ENCODE measurements at regions not wholly inside any gene's neighbourhood (a gene's known extent, or its start where the extent isn't known, plus 50 kb on each side); places are given as distances from the start of the nearest gene placed in this dataset.

- DNase-seq, result no peak
Observed at GRCh38 chr2:43171789-43172188, 54.6 kb downstream of the ZFP36L2 start.

GRCh38 chr2:43170405-43171105 is 55.9 kb downstream of the ZFP36L2 start:
- no peak for DNase-seq

DNA sequence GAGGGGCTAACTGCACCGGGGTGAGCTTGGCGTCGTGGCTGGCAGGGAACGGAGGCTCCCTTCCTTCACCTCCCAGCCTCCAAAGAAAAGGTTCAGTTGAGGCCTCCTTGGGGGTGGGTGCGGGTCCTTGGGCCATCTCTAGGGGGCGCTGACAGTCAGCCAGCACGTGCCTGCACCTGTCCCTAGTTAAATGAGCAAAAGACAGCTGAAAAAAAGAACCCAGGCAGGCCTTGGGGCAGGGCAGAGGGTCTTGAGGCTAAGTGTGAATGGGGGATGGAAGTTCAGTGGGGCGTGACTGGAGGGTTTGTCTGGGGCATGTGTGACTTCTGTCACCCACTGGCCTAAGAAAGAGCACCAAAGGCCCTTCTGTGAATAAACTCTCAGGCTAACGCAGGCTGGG is 56.4 kb downstream of the ZFP36L2 start:
- DNase-seq, result peak; percentile 87

DNA sequence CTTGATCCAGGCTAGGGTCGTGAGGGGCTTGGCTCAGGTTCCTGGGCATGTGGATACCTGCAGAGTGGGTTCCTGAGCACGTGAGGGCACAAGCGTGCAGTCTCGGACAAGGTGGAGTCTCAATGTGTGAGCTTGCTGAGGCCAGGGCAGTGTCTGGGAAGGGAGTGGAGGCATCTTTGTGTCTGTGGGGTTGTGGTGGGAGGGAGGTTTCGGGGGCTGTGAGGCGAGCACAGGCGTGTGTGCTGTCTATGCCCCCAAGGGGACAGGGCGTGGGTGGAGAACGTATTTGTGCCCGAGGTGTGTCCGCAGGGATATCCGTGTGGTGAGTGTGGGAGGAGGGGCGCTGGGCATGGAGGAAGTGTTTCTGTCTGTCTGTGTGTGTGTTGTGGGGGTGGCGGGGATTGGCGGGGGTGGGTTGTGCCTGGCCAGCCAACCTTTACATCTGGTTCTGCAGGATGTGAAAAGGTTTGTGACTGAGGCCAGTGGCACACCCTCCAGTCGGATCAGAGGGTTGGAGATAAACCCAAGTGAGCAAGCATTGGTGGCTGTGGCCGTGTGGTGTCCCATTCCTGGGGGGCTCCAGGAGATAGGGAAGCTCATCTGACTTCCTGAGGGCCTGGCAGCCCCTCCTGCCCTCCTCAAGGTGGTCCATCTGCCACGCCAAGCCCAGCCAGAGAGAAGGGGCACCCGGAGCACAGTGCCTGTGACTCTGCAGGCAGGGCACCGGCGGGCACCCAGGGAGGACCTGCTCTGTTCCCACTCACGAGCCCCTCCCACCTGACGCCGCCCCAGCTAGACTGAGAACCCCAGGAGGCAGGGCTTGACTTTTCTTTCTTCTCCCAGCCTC is 57.1 kb downstream of the ZFP36L2 start:
- no peak for DNase-seq

DNA sequence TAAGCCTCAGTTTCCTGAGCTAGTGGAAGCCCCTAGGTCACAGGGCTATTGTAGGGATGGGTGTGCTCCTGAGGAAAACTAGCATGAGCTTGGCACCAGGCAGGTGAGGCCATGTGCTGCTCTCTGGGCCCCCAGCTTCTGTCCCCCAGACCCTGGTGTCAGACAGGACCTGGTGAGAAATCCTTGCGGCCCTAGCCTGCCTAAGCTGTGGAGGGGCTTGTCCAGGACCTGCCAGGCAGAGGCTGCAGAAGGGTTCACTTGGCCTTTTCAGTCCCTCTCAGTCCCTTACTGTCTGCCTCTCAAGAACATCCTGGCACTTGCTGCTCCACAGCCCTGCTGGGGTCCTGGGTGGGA is 58.4 kb downstream of the ZFP36L2 start:
- no peak for DNase-seq

DNA sequence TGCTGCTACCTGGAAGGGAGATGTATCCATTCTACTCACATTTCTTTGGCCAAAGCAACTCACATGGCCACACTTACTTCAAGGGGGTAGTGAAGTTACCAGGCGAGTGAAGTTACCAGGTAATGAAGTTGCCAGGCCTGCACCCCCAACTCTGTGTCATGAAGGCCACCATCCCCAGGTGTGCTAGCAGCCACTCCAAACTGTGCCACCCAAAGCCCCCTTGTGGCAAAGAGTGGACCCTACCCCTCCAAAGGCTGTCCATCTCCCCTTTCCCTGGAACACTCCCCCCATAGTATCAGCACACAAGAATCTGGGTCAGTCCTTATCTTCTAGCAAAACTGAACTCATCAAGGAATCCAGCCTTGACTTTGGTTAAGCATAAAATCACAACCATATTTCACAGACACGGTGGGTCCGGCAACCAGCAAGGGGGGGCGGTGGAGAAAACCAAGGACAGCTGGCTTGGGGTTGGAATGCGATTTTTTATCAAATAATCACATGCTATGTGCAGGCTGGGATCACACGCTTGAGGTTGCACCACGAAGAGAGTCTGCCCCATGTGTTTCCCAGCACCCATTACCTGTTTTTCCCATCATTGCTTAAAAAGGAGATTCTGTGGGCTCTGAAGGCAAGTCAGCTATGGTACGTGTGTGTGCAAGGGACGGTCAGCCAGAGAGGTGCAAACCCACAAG is 60.9 kb downstream of the ZFP36L2 start:
- DNase-seq, result no peak

- DNase-seq, result no peak
Observed at GRCh38 chr2:43164686-43165085, 61.7 kb downstream of the ZFP36L2 start.

GRCh38 chr2:43163584-43164270 is 62.7 kb downstream of the ZFP36L2 start:
- no peak for DNase-seq

GRCh38 chr2:43162511-43162776 is 64.0 kb downstream of the ZFP36L2 start:
- no peak for DNase-seq

- no peak for DNase-seq
Observed at GRCh38 chr2:43161650-43162510, 64.5 kb downstream of the ZFP36L2 start.

DNA sequence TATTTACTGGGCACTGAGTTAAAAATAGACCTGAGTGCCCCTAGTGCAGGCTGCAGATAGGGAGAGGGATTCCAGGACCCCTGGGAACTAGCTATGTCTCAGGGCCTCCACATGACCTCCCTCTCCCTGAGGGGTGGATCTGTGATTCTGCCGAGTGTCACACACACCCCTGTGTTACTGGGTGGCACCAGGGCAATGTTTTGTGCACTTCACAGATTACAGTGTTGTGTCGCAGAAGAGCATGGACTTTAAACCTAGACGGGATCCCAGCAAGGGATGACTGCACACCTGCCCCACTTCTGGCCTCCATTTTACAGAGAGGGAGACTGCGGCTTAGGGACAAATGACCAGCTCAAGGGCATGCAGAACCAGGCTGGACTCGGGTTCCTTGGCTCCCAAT is 65.6 kb downstream of the ZFP36L2 start:
- DNase-seq, result no peak

DNA sequence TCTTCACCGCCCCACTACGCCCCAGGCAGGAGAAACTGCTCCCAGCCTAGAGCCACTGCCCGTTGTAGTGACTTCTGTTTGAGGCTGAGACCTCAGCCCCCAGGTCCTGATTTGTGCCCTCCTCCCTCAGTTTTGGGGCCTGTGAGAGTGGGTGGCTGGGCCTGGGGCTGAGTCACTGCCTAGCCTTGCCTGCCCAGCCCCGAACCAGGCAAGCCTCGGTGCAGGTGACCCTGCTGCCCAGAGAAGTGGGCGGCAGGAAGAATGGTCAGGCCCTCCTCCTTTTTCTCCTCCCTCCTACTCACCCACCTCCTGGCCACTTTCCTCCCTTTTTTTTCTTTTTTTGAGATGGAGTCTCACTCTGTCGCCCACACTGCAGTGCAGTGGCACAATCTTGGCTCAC is 66.6 kb downstream of the ZFP36L2 start:
- DNase-seq, result no peak

GRCh38 chr2:43158259-43158880 is 68.0 kb downstream of the ZFP36L2 start:
- DNase-seq, result peak; percentile 75

DNA sequence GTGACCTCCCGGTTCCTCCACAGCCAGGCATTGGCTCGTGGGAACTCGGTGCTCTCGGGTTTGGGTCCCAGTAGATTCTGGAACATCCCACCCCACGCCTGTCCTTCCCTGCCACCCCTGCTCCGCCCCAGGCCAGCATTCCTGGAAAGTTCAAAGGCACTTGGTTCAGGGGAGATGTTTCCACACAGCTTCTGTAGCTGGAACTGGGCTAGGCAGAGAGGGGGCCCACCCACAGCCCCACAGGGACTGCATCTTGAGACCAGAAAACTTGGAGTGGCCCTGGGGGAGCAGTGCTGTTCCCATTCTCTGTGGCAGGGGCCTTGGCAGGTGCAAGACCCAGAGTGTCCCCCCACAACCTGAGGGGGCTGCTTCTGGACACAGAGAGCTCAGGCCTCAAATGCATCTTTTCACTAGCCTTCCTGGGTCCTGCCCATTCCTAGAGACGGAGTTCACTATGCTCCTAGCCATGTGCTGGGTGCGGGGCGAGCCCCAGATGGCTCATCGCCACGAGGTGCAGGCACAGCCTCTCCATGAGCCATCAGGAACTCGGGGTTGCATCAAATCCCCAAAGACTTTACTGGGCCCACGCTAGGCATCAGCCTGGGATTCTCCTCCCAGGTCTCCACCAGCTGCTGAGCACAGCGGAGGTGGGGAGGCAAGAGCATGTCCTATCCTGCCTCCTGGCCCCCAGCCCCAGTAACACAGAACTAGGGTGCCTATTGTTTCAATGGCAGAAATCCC is 68.7 kb downstream of the ZFP36L2 start:
- no peak for DNase-seq

DNA sequence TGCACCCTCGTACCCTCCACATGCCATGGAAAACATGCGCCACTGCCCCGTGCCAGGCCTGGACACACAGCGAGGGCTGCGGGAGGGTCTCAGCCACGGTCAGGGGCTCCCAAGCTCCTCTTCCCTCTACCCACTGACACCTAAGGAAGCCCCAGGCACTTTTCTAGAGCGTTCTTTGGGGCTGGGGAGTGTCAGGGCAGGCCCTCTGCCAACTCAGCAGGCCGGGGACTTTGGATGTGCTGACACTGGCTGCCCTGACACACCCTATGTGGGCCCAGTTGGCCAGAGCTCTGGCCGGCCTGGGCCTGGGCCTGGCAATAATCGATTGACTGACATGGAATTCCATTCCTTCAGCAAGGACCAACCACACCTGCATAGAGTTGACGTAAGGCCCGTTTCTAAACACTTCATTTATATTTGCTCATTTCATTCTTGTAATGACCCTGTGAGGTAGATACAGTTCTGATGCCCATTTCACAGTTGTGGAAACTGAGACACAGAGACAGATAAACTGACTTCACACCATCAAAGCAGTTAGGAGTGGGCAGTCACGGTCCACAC is 70.5 kb downstream of the ZFP36L2 start:
- no peak for DNase-seq

GRCh38 chr2:43154685-43155084 is 71.7 kb downstream of the ZFP36L2 start:
- DNase-seq, result no peak

DNA sequence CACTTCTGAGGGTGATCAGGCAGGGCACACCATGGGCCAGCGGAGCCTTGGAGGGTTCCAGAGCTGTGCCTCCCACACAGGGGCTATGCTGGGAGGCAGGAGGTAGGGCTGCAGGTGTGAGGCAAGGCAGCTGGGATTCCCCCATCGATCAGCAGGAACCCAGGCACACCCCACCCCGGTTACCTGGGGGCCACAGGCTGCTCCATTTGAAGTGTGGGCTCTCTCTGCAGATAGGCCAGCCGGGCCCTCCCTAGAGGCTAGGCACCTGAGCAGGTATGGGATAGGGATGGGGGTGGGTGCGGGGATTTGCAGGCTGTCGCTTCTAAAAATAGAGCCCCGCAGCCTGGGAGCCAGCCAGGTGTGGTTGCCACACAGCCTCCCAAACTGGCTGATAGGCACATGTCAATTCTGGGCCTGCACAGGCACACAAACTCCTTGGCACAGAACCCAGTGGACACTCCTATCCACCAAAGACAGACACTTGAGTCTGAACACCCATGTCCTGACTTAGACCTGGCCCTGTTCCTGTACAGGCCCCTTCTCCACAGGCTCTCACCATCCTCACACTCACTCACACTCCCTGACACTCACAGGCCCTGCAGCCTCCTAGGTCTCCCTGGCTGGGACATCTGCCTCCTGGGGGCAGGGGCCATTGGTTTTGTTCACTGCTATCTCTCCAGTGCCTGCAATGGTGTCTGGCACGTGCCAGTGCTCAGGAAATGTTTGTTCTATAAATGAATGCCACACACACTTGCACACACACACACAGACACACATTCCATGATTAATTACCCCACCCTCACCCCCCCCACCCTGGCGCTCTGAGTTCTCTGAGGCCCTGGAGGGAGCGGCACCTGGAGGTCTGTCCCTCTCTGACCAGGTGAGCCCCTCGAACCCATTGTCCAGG is 73.4 kb downstream of the ZFP36L2 start:
- no peak for DNase-seq

- DNase-seq, result no peak
Observed at GRCh38 chr2:43152186-43152585, 74.2 kb downstream of the ZFP36L2 start.

DNA sequence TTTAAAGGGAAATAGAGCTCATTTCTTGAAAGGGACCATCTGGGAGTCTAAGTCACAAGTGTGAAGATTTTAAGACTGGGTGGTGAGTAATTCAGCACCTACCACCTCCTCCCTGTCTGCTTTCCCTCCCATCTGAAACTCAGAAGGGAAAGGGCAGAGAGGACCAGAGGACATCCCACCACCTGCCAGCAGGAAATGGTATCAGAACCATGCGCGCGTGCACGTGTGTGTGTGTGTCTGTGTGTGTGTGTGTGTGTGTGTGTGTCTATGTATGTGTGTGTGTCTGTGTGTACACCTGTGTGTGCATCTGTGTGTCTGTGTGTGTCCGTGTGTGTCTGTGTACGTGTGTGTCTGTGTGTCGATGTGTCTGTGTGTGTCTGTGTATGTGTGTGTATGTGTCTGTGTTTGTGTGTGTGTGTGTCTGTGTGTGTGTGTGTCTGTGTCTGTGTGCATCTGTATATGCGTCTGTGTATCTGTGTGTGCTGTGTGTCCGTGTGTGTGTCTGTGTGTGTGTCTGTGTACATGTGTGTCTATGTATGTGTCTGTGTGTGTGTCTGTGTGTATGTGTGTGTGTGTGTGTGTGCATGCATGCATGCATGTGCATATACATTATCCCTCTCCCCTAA is 76.8 kb downstream of the ZFP36L2 start:
- peak; percentile 77 for DNase-seq
